NCI-H1105 (cell line): ENCODE measurements at regions not wholly inside any gene's neighbourhood (a gene's known extent, or its start where the extent isn't known, plus 50 kb on each side); places are given as distances from the start of the nearest gene placed in this dataset.
"Not testable (repeated sequence)": the region's sequence is repeated elsewhere in the genome, so short reads cannot be mapped to it uniquely, and the experiment has no call there.

Experiments
- DNase-seq: peaks from one replicate; lab custom pipeline; 2025; lab: John Stamatoyannopoulos, UW

- not testable (repeated sequence) for DNase-seq
Measured at GRCh38 chr6:49274809-49275769, 188.0 kb downstream of the MMUT start.

GRCh38 chr6:49269190-49269589 lies 193.9 kb downstream of the MMUT start:
- no peak for DNase-seq

GRCh38 chr6:49264909-49265308 lies 198.1 kb downstream of the MMUT start:
- peak; percentile 9 for DNase-seq

- no peak for DNase-seq
Measured at GRCh38 chr6:49264496-49264895, 198.6 kb downstream of the MMUT start.

- no peak for DNase-seq
Measured at GRCh38 chr6:49257549-49257948, 205.5 kb downstream of the MMUT start.

- no peak for DNase-seq
Measured at GRCh38 chr6:49255335-49255734, 207.7 kb downstream of the MMUT start.

- DNase-seq, result peak; percentile 44
Measured at GRCh38 chr6:49252901-49253300, 210.2 kb downstream of the MMUT start.

- DNase-seq, result no peak
Measured at GRCh38 chr6:49233483-49233882, 229.6 kb downstream of the MMUT start.

GRCh38 chr6:49225471-49225870 lies 237.6 kb downstream of the MMUT start:
- DNase-seq, result no peak

GRCh38 chr6:49220293-49220692 lies 242.8 kb downstream of the MMUT start:
- DNase-seq, result no peak

GRCh38 chr6:49205526-49205925 lies 257.5 kb downstream of the MMUT start:
- DNase-seq, result peak; percentile 75

- DNase-seq, result no peak
Measured at GRCh38 chr6:49202924-49203536, 260.0 kb downstream of the MMUT start.

GRCh38 chr6:49198015-49198414 lies 265.0 kb downstream of the MMUT start:
- DNase-seq, result no peak

- not testable (repeated sequence) for DNase-seq
Measured at GRCh38 chr6:49162379-49162778, 300.7 kb downstream of the MMUT start.

- DNase-seq, result no peak
Measured at GRCh38 chr6:49155316-49155715, 307.7 kb downstream of the MMUT start.

GRCh38 chr6:49151957-49152356 lies 311.1 kb downstream of the MMUT start:
- DNase-seq, result no peak

GRCh38 chr6:49151461-49151860 lies 311.6 kb downstream of the MMUT start:
- DNase-seq, result no peak

GRCh38 chr6:49151033-49151432 lies 312.0 kb downstream of the MMUT start:
- DNase-seq, result no peak

GRCh38 chr6:49145280-49145679 lies 317.8 kb downstream of the MMUT start:
- no peak for DNase-seq

GRCh38 chr6:49142421-49143151 lies 320.5 kb downstream of the MMUT start:
- DNase-seq, result no peak

GRCh38 chr6:49121970-49122369 lies 341.1 kb downstream of the MMUT start:
- DNase-seq, result no peak

GRCh38 chr6:49118478-49118877 lies 344.6 kb downstream of the MMUT start:
- no peak for DNase-seq

- no peak for DNase-seq
Measured at GRCh38 chr6:49110916-49111315, 352.1 kb downstream of the MMUT start.
